HL-60 (cell line): ENCODE measurements at regions not wholly inside any gene's neighbourhood (a gene's known extent, or its start where the extent isn't known, plus 50 kb on each side); places are given as distances from the start of the nearest gene placed in this dataset.
A peak's percentile ranks its signal among the peaks of the same experiment; 100 is the strongest.

Source experiments
- DNase-seq, 2 experiments: peaks; one replicate each; pipeline ENCODE4 v3.0.0-alpha.2; 2010 to 2020; ENCODE audit warnings: low read depth in 1 of 2, low spot score in 1 of 2
- H3K27ac ChIP-seq: fragments of 250-450 bp; sonication (Bioruptor Pico); replicated peaks from 2 replicates; pipeline ENCODE4 v1.5.1; 2020; ENCODE audit warnings: mild to moderate bottlenecking, moderate library complexity
- H3K27me3 ChIP-seq: fragments of 250-450 bp; sonication (Bioruptor Pico); 2 replicates; pipeline ENCODE4 v1.5.1; 2021; ENCODE audit warnings: mild to moderate bottlenecking, moderate library complexity; ENCODE audit not compliant: insufficient read depth, poor library complexity, severe bottlenecking
- H3K4me3 ChIP-seq: replicated peaks from 2 replicates; pipeline ENCODE4 v1.5.1; 2011; ENCODE audit warnings: mild to moderate bottlenecking, control low read depth, low read length; ENCODE audit not compliant: insufficient read depth
- CTCF ChIP-seq: IDR thresholded peaks from one replicate; pipeline ENCODE4 v1.5.1; 2011; ENCODE audit warnings: low read length, control low read depth, inconsistent platforms; ENCODE audit not compliant: insufficient read depth
- GABPA ChIP-seq: IDR thresholded peaks from 2 replicates; pipeline ENCODE4 v1.6.1; 2012; ENCODE audit warnings: low read depth
- POLR2AphosphoS5 ChIP-seq: IDR thresholded peaks from 2 replicates; pipeline ENCODE4 v1.6.1; 2012; ENCODE audit warnings: low read depth
- SPI1 ChIP-seq: IDR thresholded peaks from 2 replicates; pipeline ENCODE4 v1.6.1; 2012; ENCODE audit warnings: low read depth, mild to moderate bottlenecking, borderline replicate concordance
- TF ChIP-seq, protein P1 (sequence below): IDR thresholded peaks from 2 replicates; pipeline ENCODE4 v1.6.1; 2012; ENCODE audit warnings: low read depth; ENCODE audit not compliant: insufficient replicate concordance

DNA sequence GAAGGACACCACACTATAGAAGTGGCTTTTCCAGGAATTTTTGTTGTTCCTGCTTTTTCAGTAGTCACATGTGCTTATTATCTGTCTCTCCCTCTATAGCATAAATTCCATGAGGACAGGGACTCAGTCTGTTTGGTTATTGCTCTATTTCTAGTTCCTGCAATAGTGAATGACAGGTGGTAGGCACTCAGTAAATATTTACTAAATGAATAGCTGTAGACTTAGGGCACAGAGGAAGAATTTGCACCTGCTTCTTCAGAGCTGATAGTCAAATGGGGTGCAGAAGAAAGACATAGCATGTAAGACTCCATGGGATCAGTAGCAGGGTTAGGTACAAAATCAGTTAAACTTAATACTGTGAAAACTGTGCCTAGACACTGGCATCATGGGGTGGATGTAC, 580.2 kb downstream of the CCDC171 start:
- no peak for DNase-seq
- no peak overlapping the region for H3K27ac ChIP-seq
- no peak for TF ChIP-seq POLR2AphosphoS5
- no peak for TF ChIP-seq CTCF
- TF ChIP-seq, protein P1, sequence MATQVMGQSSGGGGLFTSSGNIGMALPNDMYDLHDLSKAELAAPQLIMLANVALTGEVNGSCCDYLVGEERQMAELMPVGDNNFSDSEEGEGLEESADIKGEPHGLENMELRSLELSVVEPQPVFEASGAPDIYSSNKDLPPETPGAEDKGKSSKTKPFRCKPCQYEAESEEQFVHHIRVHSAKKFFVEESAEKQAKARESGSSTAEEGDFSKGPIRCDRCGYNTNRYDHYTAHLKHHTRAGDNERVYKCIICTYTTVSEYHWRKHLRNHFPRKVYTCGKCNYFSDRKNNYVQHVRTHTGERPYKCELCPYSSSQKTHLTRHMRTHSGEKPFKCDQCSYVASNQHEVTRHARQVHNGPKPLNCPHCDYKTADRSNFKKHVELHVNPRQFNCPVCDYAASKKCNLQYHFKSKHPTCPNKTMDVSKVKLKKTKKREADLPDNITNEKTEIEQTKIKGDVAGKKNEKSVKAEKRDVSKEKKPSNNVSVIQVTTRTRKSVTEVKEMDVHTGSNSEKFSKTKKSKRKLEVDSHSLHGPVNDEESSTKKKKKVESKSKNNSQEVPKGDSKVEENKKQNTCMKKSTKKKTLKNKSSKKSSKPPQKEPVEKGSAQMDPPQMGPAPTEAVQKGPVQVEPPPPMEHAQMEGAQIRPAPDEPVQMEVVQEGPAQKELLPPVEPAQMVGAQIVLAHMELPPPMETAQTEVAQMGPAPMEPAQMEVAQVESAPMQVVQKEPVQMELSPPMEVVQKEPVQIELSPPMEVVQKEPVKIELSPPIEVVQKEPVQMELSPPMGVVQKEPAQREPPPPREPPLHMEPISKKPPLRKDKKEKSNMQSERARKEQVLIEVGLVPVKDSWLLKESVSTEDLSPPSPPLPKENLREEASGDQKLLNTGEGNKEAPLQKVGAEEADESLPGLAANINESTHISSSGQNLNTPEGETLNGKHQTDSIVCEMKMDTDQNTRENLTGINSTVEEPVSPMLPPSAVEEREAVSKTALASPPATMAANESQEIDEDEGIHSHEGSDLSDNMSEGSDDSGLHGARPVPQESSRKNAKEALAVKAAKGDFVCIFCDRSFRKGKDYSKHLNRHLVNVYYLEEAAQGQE = no peak
- no peak for TF ChIP-seq SPI1
- H3K4me3 ChIP-seq = no peak overlapping the region
- no peaks in the 10 kb centered on the region for H3K27me3 ChIP-seq

DNA sequence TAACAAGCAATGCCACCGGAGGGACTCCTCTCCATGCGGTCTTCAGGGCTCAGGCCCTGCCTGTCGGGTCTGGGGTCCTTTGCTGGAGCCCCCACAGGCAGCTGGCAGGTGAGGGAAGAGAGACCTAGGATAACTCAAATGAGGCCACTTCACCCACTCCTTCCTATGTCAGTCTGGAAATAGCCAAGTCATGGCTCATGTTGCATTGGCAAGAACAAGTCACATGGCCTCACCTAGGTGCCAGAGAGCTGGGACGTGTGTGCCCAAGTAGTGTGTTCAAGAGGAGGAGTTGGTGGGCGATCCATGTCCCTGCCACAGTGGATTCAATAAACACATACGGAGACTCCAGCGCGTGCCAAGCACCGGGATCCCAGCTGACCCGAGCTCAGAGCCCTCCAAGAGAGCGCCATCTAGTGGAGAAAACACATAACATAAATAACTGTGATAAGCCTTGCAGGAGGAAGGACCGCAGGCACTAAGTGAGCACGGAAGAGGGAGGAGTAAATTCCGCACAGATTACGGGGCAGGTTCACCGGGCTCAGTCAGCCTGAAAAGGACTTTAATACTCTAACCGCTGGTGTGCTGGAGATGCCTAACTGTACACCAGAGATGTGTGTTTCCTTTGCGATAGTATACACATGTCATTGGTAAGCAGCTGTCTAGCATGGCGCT, 580.8 kb downstream of the CCDC171 start:
- DNase-seq = peak; percentile 8 to 28
- TF ChIP-seq SPI1 (no peak), POLR2AphosphoS5 (no peak), GABPA (no peak), CTCF (no peak)
- TF ChIP-seq, protein P1 = no peak
- Histone ChIP-seq H3K4me3 (no peak overlapping the region), H3K27ac (no peak overlapping the region), H3K27me3 (no peaks in the 10 kb centered on the region)

- TF ChIP-seq GABPA (no peak), SPI1 (no peak), CTCF (no peak), POLR2AphosphoS5 (no peak)
- TF ChIP-seq, protein P1 = no peak
- Histone ChIP-seq H3K27ac (no peak overlapping the region), H3K4me3 (no peak overlapping the region), H3K27me3 (no peaks in the 10 kb centered on the region)
- no peak for DNase-seq
Measured at GRCh38 chr9:16134351-16134750, 581.5 kb downstream of the CCDC171 start.
